HepG2 (cell line): ENCODE measurements at regions not wholly inside any gene's neighbourhood (a gene's known extent, or its start where the extent isn't known, plus 50 kb on each side); places are given as distances from the start of the nearest gene placed in this dataset.

Source experiments
- CHD2 ChIP-seq: IDR thresholded peaks from 2 replicates; pipeline ENCODE4 v1.6.1; 2011; ENCODE audit warnings: low read depth, low read length, improper control_type of control experiment
- GABPB1 ChIP-seq: IDR thresholded peaks from 2 replicates; pipeline ENCODE4 v1.6.1; 2016; ENCODE audit warnings: mild to moderate bottlenecking, missing genetic modification reagents, moderate library complexity, missing compliant biosample characterization
- KDM3A ChIP-seq: IDR thresholded peaks from 2 replicates; pipeline ENCODE4 v1.6.1; 2018; ENCODE audit warnings: low read depth, missing compliant biosample characterization
- MLLT10 ChIP-seq: sonication (generic); formaldehyde crosslinking; IDR thresholded peaks from 2 replicates; pipeline ENCODE4 v1.4.0; 2020; ENCODE audit warnings: missing genetic modification reagents
- SNRNP70 ChIP-seq: fragments of 200-400 bp; formaldehyde crosslinking; IDR thresholded peaks from 2 replicates; pipeline ENCODE4 v1.6.1; 2017; ENCODE audit warnings: mild to moderate bottlenecking, low read depth, low read length, moderate library complexity
- ZBTB8A ChIP-seq: sonication (generic); formaldehyde crosslinking; IDR thresholded peaks from 2 replicates; pipeline ENCODE4 v1.4.0; 2020; ENCODE audit warnings: mild to moderate bottlenecking, low read depth, missing genetic modification reagents, borderline replicate concordance
- TF ChIP-seq, protein P1 (sequence below): sonication (generic); formaldehyde crosslinking; IDR thresholded peaks from 2 replicates; pipeline ENCODE4 v1.9.0; 2021; ENCODE audit warnings: missing genetic modification reagents, borderline replicate concordance
- TF ChIP-seq, protein P2 (sequence below): sonication (generic); formaldehyde crosslinking; IDR thresholded peaks from 2 replicates; pipeline ENCODE4 v1.4.0; 2020; ENCODE audit warnings: missing genetic modification reagents

DNA sequence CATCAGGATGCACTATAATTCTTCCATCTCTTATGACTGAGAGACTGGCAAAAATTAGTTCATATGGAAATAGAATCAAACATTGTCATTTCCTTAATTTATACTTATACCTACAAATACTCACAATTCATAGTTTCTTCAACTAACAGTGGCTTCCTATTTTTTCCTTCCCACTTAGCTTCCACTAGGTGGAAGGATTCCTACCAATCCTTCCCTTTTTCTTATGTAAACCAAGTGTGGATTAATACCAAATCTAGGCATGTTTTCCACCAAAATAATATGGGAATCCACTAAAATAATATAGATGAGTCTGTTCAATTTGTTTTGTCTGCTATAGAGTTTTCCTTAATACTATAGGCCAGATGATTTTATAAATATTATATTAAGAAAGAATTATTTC lies 1537.1 kb downstream of the PLA2G4A start:
- TF ChIP-seq, protein P1, sequence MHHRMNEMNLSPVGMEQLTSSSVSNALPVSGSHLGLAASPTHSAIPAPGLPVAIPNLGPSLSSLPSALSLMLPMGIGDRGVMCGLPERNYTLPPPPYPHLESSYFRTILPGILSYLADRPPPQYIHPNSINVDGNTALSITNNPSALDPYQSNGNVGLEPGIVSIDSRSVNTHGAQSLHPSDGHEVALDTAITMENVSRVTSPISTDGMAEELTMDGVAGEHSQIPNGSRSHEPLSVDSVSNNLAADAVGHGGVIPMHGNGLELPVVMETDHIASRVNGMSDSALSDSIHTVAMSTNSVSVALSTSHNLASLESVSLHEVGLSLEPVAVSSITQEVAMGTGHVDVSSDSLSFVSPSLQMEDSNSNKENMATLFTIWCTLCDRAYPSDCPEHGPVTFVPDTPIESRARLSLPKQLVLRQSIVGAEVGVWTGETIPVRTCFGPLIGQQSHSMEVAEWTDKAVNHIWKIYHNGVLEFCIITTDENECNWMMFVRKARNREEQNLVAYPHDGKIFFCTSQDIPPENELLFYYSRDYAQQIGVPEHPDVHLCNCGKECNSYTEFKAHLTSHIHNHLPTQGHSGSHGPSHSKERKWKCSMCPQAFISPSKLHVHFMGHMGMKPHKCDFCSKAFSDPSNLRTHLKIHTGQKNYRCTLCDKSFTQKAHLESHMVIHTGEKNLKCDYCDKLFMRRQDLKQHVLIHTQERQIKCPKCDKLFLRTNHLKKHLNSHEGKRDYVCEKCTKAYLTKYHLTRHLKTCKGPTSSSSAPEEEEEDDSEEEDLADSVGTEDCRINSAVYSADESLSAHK: no peak
- no peak for TF ChIP-seq CHD2
- no peak for TF ChIP-seq SNRNP70
- TF ChIP-seq GABPB1 (CRISPR knock-in tag): no peak
- TF ChIP-seq, protein P2, sequence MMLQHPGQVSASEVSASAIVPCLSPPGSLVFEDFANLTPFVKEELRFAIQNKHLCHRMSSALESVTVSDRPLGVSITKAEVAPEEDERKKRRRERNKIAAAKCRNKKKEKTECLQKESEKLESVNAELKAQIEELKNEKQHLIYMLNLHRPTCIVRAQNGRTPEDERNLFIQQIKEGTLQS (CRISPR knock-in tag): no peak
- no peak for TF ChIP-seq KDM3A (CRISPR knock-in tag)
- no peak for TF ChIP-seq MLLT10 (CRISPR knock-in tag)
- TF ChIP-seq ZBTB8A (CRISPR knock-in tag): no peak
